GM12878 (cell line): ENCODE measurements at regions not wholly inside any gene's neighbourhood (a gene's known extent, or its start where the extent isn't known, plus 50 kb on each side); places are given as distances from the start of the nearest gene placed in this dataset.

Experiments used
- FOS ChIP-seq: IDR thresholded peaks from 3 replicates; pipeline ENCODE4 v1.6.1; 2011; ENCODE audit warnings: borderline replicate concordance; ENCODE audit not compliant: insufficient read length; ENCODE audit errors: extremely low read depth
- JUNB ChIP-seq: IDR thresholded peaks from 2 replicates; pipeline ENCODE4 v1.6.1; 2016; ENCODE audit warnings: antibody characterized with exemption, mild to moderate bottlenecking
- NRF1 ChIP-seq: conservative IDR thresholded peaks from 2 replicates; pipeline ENCODE4 v1.6.1; 2011; ENCODE audit warnings: mild to moderate bottlenecking, low read depth, low read length, improper control_type of control experiment
- TF ChIP-seq, protein P1 (sequence below): fragments of 450-650 bp; IDR thresholded peaks from 2 replicates; pipeline ENCODE4 v1.6.1; 2017; ENCODE audit warnings: mild to moderate bottlenecking, moderate library complexity
- TF ChIP-seq, protein P2 (sequence below): IDR thresholded peaks from 2 replicates; pipeline ENCODE4 v1.6.1; 2012; ENCODE audit warnings: mild to moderate bottlenecking, low read depth, low read length
- TF ChIP-seq, protein P3 (sequence below): fragments of 150-350 bp; IDR thresholded peaks from 2 replicates; pipeline ENCODE4 v1.6.1; 2014; ENCODE audit warnings: mild to moderate bottlenecking, low read depth, low read length
- TF ChIP-seq, protein P4 (sequence below): IDR thresholded peaks from 2 replicates; pipeline ENCODE4 v1.6.1; 2012; ENCODE audit warnings: improper control_type of control experiment, low read depth, low read length; ENCODE audit not compliant: insufficient replicate concordance

- TF ChIP-seq, protein P1, sequence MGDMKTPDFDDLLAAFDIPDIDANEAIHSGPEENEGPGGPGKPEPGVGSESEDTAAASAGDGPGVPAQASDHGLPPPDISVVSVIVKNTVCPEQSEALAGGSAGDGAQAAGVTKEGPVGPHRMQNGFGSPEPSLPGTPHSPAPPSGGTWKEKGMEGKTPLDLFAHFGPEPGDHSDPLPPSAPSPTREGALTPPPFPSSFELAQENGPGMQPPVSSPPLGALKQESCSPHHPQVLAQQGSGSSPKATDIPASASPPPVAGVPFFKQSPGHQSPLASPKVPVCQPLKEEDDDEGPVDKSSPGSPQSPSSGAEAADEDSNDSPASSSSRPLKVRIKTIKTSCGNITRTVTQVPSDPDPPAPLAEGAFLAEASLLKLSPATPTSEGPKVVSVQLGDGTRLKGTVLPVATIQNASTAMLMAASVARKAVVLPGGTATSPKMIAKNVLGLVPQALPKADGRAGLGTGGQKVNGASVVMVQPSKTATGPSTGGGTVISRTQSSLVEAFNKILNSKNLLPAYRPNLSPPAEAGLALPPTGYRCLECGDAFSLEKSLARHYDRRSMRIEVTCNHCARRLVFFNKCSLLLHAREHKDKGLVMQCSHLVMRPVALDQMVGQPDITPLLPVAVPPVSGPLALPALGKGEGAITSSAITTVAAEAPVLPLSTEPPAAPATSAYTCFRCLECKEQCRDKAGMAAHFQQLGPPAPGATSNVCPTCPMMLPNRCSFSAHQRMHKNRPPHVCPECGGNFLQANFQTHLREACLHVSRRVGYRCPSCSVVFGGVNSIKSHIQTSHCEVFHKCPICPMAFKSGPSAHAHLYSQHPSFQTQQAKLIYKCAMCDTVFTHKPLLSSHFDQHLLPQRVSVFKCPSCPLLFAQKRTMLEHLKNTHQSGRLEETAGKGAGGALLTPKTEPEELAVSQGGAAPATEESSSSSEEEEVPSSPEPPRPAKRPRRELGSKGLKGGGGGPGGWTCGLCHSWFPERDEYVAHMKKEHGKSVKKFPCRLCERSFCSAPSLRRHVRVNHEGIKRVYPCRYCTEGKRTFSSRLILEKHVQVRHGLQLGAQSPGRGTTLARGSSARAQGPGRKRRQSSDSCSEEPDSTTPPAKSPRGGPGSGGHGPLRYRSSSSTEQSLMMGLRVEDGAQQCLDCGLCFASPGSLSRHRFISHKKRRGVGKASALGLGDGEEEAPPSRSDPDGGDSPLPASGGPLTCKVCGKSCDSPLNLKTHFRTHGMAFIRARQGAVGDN, result no peak
- TF ChIP-seq, protein P2, sequence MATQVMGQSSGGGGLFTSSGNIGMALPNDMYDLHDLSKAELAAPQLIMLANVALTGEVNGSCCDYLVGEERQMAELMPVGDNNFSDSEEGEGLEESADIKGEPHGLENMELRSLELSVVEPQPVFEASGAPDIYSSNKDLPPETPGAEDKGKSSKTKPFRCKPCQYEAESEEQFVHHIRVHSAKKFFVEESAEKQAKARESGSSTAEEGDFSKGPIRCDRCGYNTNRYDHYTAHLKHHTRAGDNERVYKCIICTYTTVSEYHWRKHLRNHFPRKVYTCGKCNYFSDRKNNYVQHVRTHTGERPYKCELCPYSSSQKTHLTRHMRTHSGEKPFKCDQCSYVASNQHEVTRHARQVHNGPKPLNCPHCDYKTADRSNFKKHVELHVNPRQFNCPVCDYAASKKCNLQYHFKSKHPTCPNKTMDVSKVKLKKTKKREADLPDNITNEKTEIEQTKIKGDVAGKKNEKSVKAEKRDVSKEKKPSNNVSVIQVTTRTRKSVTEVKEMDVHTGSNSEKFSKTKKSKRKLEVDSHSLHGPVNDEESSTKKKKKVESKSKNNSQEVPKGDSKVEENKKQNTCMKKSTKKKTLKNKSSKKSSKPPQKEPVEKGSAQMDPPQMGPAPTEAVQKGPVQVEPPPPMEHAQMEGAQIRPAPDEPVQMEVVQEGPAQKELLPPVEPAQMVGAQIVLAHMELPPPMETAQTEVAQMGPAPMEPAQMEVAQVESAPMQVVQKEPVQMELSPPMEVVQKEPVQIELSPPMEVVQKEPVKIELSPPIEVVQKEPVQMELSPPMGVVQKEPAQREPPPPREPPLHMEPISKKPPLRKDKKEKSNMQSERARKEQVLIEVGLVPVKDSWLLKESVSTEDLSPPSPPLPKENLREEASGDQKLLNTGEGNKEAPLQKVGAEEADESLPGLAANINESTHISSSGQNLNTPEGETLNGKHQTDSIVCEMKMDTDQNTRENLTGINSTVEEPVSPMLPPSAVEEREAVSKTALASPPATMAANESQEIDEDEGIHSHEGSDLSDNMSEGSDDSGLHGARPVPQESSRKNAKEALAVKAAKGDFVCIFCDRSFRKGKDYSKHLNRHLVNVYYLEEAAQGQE, result no peak
- TF ChIP-seq, protein P3, sequence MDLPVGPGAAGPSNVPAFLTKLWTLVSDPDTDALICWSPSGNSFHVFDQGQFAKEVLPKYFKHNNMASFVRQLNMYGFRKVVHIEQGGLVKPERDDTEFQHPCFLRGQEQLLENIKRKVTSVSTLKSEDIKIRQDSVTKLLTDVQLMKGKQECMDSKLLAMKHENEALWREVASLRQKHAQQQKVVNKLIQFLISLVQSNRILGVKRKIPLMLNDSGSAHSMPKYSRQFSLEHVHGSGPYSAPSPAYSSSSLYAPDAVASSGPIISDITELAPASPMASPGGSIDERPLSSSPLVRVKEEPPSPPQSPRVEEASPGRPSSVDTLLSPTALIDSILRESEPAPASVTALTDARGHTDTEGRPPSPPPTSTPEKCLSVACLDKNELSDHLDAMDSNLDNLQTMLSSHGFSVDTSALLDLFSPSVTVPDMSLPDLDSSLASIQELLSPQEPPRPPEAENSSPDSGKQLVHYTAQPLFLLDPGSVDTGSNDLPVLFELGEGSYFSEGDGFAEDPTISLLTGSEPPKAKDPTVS, result no peak
- TF ChIP-seq, protein P4, sequence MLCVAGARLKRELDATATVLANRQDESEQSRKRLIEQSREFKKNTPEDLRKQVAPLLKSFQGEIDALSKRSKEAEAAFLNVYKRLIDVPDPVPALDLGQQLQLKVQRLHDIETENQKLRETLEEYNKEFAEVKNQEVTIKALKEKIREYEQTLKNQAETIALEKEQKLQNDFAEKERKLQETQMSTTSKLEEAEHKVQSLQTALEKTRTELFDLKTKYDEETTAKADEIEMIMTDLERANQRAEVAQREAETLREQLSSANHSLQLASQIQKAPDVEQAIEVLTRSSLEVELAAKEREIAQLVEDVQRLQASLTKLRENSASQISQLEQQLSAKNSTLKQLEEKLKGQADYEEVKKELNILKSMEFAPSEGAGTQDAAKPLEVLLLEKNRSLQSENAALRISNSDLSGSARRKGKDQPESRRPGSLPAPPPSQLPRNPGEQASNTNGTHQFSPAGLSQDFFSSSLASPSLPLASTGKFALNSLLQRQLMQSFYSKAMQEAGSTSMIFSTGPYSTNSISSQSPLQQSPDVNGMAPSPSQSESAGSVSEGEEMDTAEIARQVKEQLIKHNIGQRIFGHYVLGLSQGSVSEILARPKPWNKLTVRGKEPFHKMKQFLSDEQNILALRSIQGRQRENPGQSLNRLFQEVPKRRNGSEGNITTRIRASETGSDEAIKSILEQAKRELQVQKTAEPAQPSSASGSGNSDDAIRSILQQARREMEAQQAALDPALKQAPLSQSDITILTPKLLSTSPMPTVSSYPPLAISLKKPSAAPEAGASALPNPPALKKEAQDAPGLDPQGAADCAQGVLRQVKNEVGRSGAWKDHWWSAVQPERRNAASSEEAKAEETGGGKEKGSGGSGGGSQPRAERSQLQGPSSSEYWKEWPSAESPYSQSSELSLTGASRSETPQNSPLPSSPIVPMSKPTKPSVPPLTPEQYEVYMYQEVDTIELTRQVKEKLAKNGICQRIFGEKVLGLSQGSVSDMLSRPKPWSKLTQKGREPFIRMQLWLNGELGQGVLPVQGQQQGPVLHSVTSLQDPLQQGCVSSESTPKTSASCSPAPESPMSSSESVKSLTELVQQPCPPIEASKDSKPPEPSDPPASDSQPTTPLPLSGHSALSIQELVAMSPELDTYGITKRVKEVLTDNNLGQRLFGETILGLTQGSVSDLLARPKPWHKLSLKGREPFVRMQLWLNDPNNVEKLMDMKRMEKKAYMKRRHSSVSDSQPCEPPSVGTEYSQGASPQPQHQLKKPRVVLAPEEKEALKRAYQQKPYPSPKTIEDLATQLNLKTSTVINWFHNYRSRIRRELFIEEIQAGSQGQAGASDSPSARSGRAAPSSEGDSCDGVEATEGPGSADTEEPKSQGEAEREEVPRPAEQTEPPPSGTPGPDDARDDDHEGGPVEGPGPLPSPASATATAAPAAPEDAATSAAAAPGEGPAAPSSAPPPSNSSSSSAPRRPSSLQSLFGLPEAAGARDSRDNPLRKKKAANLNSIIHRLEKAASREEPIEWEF, result no peak
- TF ChIP-seq JUNB (no peak), NRF1 (no peak), FOS (no peak)
Observed at GRCh38 chr2:220043155-220043989, 415.9 kb downstream of the SLC4A3 start (continued).
